HepG2 (cell line): ENCODE measurements at regions not wholly inside any gene's neighbourhood (a gene's known extent, or its start where the extent isn't known, plus 50 kb on each side); places are given as distances from the start of the nearest gene placed in this dataset.
A peak's percentile ranks its signal among the peaks of the same experiment; 100 is the strongest.

Experiments used
- ATAC-seq: fragments of 200-7000 bp; cut with Tn5 transposase; 3 replicates; pipeline ENCODE4 v1.9.1; 2020; ENCODE audit warnings: mild to moderate bottlenecking, moderate library complexity
- BruUV-seq: library from RNA; stranded (reverse); fragments of 400-500 nt; replicated peaks from 2 replicates; lab custom pipeline; 2021; lab: Mats Ljungman, UMichigan
- CTCF ChIA-PET: fragments of 300-600 bp; formaldehyde crosslinking; extraction: SDS; loops from one replicate; lab custom pipeline; 2021; ENCODE audit warnings: low total read pairs, inconsistent platforms, low intra/inter-chr PET ratio; lab: Yijun Ruan, JAX
- POLR2A ChIA-PET: fragments of 350-600 bp; sonication (Branson Sonifier 250); formaldehyde crosslinking; loops from one replicate; lab custom pipeline; 2020; ENCODE audit warnings: antibody characterized with exemption, inconsistent platforms; lab: Yijun Ruan, JAX
- DNase-seq: peaks from one replicate; pipeline ENCODE4 v3.0.0-alpha.2; 2015; ENCODE audit warnings: low spot score
- FAIRE-seq: peaks from 3 replicates; lab custom pipeline; 2011; peaks lifted over from hg19 to GRCh38; lab: Jason Lieb, UNC
- H2AFZ ChIP-seq: one replicate; pipeline ENCODE4 v1.6.1; 2011; ENCODE audit warnings: low read length, inconsistent platforms
- H3K27ac ChIP-seq: fragments of 300-600 bp; 3 replicates; pipeline ENCODE4 v1.8.0; 2011; ENCODE audit warnings: mixed run types, mild to moderate bottlenecking, mixed read lengths, low read length, inconsistent platforms; ENCODE audit not compliant: insufficient read depth; ENCODE audit errors: extremely low read length
- H3K27me3 ChIP-seq, 2 experiments: fragments of 200-600 bp in 1 of 2; 2 replicates in 1 of 2; 3 replicates in 1 of 2; pipeline versions ENCODE4 v1.6.0 to v1.8.0; 2011; ENCODE audit warnings: low read length in 2 of 2, mild to moderate bottlenecking in 2 of 2, moderate library complexity in 2 of 2, inconsistent platforms in 1 of 2; ENCODE audit not compliant: insufficient read depth in 2 of 2, control insufficient read depth in 1 of 2
- H3K36me3 ChIP-seq, 2 experiments: fragments of 200-600 bp in 1 of 2; replicated peaks in 1 of 2; 2 replicates in 1 of 2; 3 replicates in 1 of 2; pipeline versions ENCODE4 v1.5.1 to v1.8.0; 2011; ENCODE audit warnings: low read length in 2 of 2, inconsistent platforms in 1 of 2; ENCODE audit not compliant: insufficient read depth in 2 of 2, control insufficient read depth in 1 of 2
- H3K4me1 ChIP-seq: 2 replicates; pipeline ENCODE4 v1.5.1; 2012; ENCODE audit warnings: low read length, inconsistent platforms; ENCODE audit not compliant: insufficient read depth
- H3K4me2 ChIP-seq: 2 replicates; pipeline ENCODE4 v1.6.0; 2011; ENCODE audit warnings: low read depth, low read length, inconsistent platforms
- H3K4me3 ChIP-seq, 3 experiments: fragments of 200-600 bp in 1 of 3; sonication (generic), shearing (Covaris generic) in 1 of 3; replicated peaks in 1 of 3; 2 replicates each; pipeline ENCODE4 v1.5.1; 2011 to 2016; ENCODE audit warnings: low read length in 3 of 3, inconsistent platforms in 2 of 3, low read depth in 2 of 3, mild to moderate bottlenecking in 2 of 3, control low read depth in 1 of 3, mixed read lengths in 1 of 3; ENCODE audit not compliant: insufficient read depth in 1 of 3
- H3K79me2 ChIP-seq: one replicate; pipeline ENCODE4 v1.6.1; 2011; ENCODE audit warnings: low read length, inconsistent platforms; ENCODE audit not compliant: insufficient read depth
- H3K9ac ChIP-seq: 2 replicates; pipeline ENCODE4 v1.6.0; 2011; ENCODE audit warnings: mild to moderate bottlenecking, low read depth, low read length, inconsistent platforms; ENCODE audit not compliant: insufficient read depth
- H3K9me3 ChIP-seq: 2 replicates; pipeline ENCODE4 v1.5.1; 2012; ENCODE audit warnings: mild to moderate bottlenecking, low read length
- H4K20me1 ChIP-seq: 2 replicates; pipeline ENCODE4 v1.6.0; 2011; ENCODE audit warnings: inconsistent platforms, mild to moderate bottlenecking, low read length, moderate library complexity; ENCODE audit not compliant: insufficient read depth
- FOXA3 ChIP-seq: IDR thresholded peaks from 2 replicates; pipeline ENCODE4 v1.6.1; 2016; ENCODE audit warnings: missing genetic modification reagents, missing compliant biosample characterization
- MED13 ChIP-seq: sonication (generic); formaldehyde crosslinking; IDR thresholded peaks from 2 replicates; pipeline ENCODE4 v1.5.0; 2020; ENCODE audit warnings: missing genetic modification reagents
- POLR2A ChIP-seq, 2 experiments: IDR thresholded peaks; 2 replicates each; pipeline ENCODE4 v1.6.1; 2011; ENCODE audit warnings: low read depth in 2 of 2, low read length in 2 of 2, mild to moderate bottlenecking in 1 of 2, moderate library complexity in 1 of 2; ENCODE audit not compliant: insufficient read depth in 1 of 2
- SP4 ChIP-seq: sonication (generic); formaldehyde crosslinking; IDR thresholded peaks from 2 replicates; pipeline ENCODE4 v1.8.1; 2023; ENCODE audit warnings: mild to moderate bottlenecking, missing genetic modification reagents
- ZMYM2 ChIP-seq: sonication (generic); formaldehyde crosslinking; IDR thresholded peaks from 2 replicates; pipeline ENCODE4 v1.8.0; 2022; ENCODE audit warnings: mild to moderate bottlenecking, missing genetic modification reagents
- ZNF670 ChIP-seq: sonication (generic); formaldehyde crosslinking; IDR thresholded peaks from 2 replicates; pipeline ENCODE4 v1.8.0; 2022; ENCODE audit warnings: mild to moderate bottlenecking, missing genetic modification reagents, borderline replicate concordance
- ZNF788 ChIP-seq: sonication (generic); formaldehyde crosslinking; IDR thresholded peaks from 2 replicates; pipeline ENCODE4 v1.5.0; 2020; ENCODE audit warnings: mild to moderate bottlenecking, missing genetic modification reagents, borderline replicate concordance
- ZNF878 ChIP-seq: sonication (generic); formaldehyde crosslinking; IDR thresholded peaks from 2 replicates; pipeline ENCODE4 v1.8.1; 2023; ENCODE audit warnings: mild to moderate bottlenecking, missing genetic modification reagents, moderate library complexity
- ZSCAN22 ChIP-seq: sonication (generic); formaldehyde crosslinking; IDR thresholded peaks from 2 replicates; pipeline ENCODE4 v1.4.0; 2020; ENCODE audit warnings: mild to moderate bottlenecking, missing genetic modification reagents
- WGBS: methylation state at CpG from one replicate; pipeline ENCODE4 v1.1.6; 2017; ENCODE audit warnings: low lambda C conversion rate; 5-methylcytosine and 5-hydroxymethylcytosine counted together
- in situ Hi-C: cut with HindIII; loops from 2 replicates; pipeline ENCODE4 v1.10.0; 2017; ENCODE audit warnings: low pct_unique_long_range_greater_than_20kb; ENCODE audit not compliant: extremely low pct_ligation_motif_present
- intact Hi-C: fragments of 100-400 bp; cut with micrococcal nuclease; formaldehyde crosslinking; loops from one replicate; pipeline ENCODE4 v1.10.0; 2022; ENCODE audit not compliant: unreplicated experiment
- TF ChIP-seq, protein P1 (sequence below): IDR thresholded peaks from 2 replicates; pipeline ENCODE4 v1.6.1; 2016; ENCODE audit warnings: low read depth, control low read depth

DNA sequence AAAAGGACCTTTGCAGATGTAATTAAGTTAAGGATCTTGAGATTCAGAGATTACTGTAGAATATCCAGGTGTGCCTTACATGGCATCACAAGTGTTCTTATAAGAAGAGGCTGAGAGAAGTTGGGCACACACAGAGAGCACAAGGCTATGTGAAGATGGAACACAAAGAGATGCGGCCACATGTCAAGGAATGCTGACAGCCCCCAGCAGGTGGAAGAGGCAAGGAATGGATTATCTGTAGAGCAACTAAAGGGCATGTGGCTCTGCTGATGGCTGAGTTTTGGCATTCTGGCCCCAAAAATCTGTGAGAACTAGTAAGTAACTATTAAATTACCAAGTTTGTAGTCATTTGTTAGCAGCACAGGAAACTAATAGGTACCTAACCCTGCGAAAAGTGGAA is 640.7 kb upstream of the PCDH15 start (continued):
- TF ChIP-seq, protein P1, sequence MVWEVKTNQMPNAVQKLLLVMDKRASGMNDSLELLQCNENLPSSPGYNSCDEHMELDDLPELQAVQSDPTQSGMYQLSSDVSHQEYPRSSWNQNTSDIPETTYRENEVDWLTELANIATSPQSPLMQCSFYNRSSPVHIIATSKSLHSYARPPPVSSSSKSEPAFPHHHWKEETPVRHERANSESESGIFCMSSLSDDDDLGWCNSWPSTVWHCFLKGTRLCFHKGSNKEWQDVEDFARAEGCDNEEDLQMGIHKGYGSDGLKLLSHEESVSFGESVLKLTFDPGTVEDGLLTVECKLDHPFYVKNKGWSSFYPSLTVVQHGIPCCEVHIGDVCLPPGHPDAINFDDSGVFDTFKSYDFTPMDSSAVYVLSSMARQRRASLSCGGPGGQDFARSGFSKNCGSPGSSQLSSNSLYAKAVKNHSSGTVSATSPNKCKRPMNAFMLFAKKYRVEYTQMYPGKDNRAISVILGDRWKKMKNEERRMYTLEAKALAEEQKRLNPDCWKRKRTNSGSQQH (CRISPR knock-in tag) = no peak
- no peak for TF ChIP-seq SP4 (CRISPR knock-in tag)
- no peak for TF ChIP-seq ZMYM2 (CRISPR knock-in tag)
- no peak for TF ChIP-seq ZNF788
- TF ChIP-seq MED13 (CRISPR knock-in tag) = no peak
- no peak for TF ChIP-seq ZNF878 (CRISPR knock-in tag)
- TF ChIP-seq, all 625 proteins: peak for 0

- CTCF ChIA-PET = no interaction called here
Measured at GRCh38 chr10:55426138-55426537, 625.1 kb upstream of the PCDH15 start.

More at GRCh38 chr10:55426138-55426537, 625.1 kb upstream of the PCDH15 start:
- no peak overlapping the region for H3K27ac ChIP-seq
- H3K9me3 ChIP-seq = no peaks in the 10 kb centered on the region
- no peaks in the 10 kb centered on the region for H4K20me1 ChIP-seq
- peak; percentile 66 for ATAC-seq
- no peak overlapping the region for H2AFZ ChIP-seq
- no peak overlapping the region for H3K9ac ChIP-seq
- H3K36me3 ChIP-seq = no peaks in the 10 kb centered on the region
- intact Hi-C loops = no loop called here
- no peaks in the 10 kb centered on the region for H3K27me3 ChIP-seq
- no TSS peak for BruUV-seq
- in situ Hi-C loops = no loop called here
- DNase-seq = no peak
- no peak overlapping the region for H3K4me2 ChIP-seq
- no peaks in the 10 kb centered on the region for H3K4me1 ChIP-seq
- H3K4me3 ChIP-seq = no peak overlapping the region
- POLR2A ChIA-PET = no interaction called here
- no peak for FAIRE-seq
- 3% methylated on average over 2 of the region's 9 CpGs for WGBS
- no peaks in the 10 kb centered on the region for H3K79me2 ChIP-seq
- no peak for TF ChIP-seq ZSCAN22 (CRISPR knock-in tag)
- no peak for TF ChIP-seq FOXA3 (CRISPR knock-in tag)
- no peak for TF ChIP-seq POLR2A (IDR thresholded peaks at IDR 0.05; ENCODE audit: insufficient read depth in 1 of 2, low read depth in 2 of 2, low read length in 2 of 2)
- TF ChIP-seq ZNF670 (CRISPR knock-in tag) = no peak
